ENCODE measurements at regions not wholly inside any gene's neighbourhood (a gene's known extent, or its start where the extent isn't known, plus 50 kb on each side); places are given as distances from the start of the nearest gene placed in this dataset.

- DNase-seq (no peak), ATAC-seq (ENCODE audit: insufficient read depth, low FRiP score) (no peak)
- Histone ChIP-seq H3K4me3 (no peak overlapping the region), H3K9ac (ENCODE audit: insufficient read depth in 1 of 2, low read length in 2 of 2) (no peak overlapping the region), H3K27ac (ENCODE audit: low read depth in 1 of 2, low read length in 1 of 2) (no peak overlapping the region), H3K36me3 (ENCODE audit: control insufficient read depth in 4 of 4, insufficient read depth in 4 of 4, low read length in 4 of 4) (no peaks in the 10 kb centered on the region), H3K4me1 (ENCODE audit: control insufficient read depth in 5 of 5, insufficient read depth in 5 of 5, low read length in 5 of 5) (peaks cover 0 to 25% (median 15%) of the 10 kb centered on the region in 5 donors), H3K27me3 (ENCODE audit: control insufficient read depth in 3 of 3, insufficient read depth in 3 of 3, low read length in 2 of 3) (no peaks in the 10 kb centered on the region), H3K9me3 (ENCODE audit: control insufficient read depth in 4 of 4, insufficient read depth in 3 of 4, low read length in 3 of 4) (no peaks in the 10 kb centered on the region)
- WGBS, 2 donors = 63 to 72% methylated on average over 16 of the region's 16 CpGs
- no peak for TF ChIP-seq CTCF (IDR thresholded peaks at IDR 0.05; ENCODE audit: control extremely low read depth, extremely low read depth)
Observed at GRCh38 chr2:42937171-42937875, 144.9 kb upstream of the HAAO start.

- 72% methylated on average over 13 of the region's 13 CpGs for WGBS, 2 donors
- ATAC-seq (ENCODE audit: insufficient read depth, low FRiP score) (no peak), DNase-seq (no peak)
- no peak overlapping the region for H3K27ac ChIP-seq (ENCODE audit: low read depth in 1 of 2, low read length in 1 of 2)
- H3K9me3 ChIP-seq (ENCODE audit: control insufficient read depth in 4 of 4, insufficient read depth in 3 of 4, low read length in 3 of 4) = no peaks in the 10 kb centered on the region
- H3K4me3 ChIP-seq = no peak overlapping the region
- TF ChIP-seq CTCF (IDR thresholded peaks at IDR 0.05; ENCODE audit: control extremely low read depth, extremely low read depth) = no peak
- no peak overlapping the region for H3K9ac ChIP-seq (ENCODE audit: insufficient read depth in 1 of 2, low read length in 2 of 2)
- H3K27me3 ChIP-seq (ENCODE audit: control insufficient read depth in 3 of 3, insufficient read depth in 3 of 3, low read length in 2 of 3) = no peaks in the 10 kb centered on the region
- H3K4me1 ChIP-seq (ENCODE audit: control insufficient read depth in 5 of 5, insufficient read depth in 5 of 5, low read length in 5 of 5) = peaks cover 0 to 32% (median 25%) of the 10 kb centered on the region in 5 donors
- H3K36me3 ChIP-seq (ENCODE audit: control insufficient read depth in 4 of 4, insufficient read depth in 4 of 4, low read length in 4 of 4) = no peaks in the 10 kb centered on the region
Observed at GRCh38 chr2:42935692-42936671, 143.6 kb upstream of the HAAO start.

- Histone ChIP-seq H3K4me3 (no peak overlapping the region), H3K27ac (ENCODE audit: low read depth in 1 of 2, low read length in 1 of 2) (peak overlapping the region in 1 of 2 donors; percentile 57), H3K27me3 (ENCODE audit: control insufficient read depth in 3 of 3, insufficient read depth in 3 of 3, low read length in 2 of 3) (no peaks in the 10 kb centered on the region), H3K9ac (ENCODE audit: insufficient read depth in 1 of 2, low read length in 2 of 2) (no peak overlapping the region), H3K9me3 (ENCODE audit: control insufficient read depth in 4 of 4, insufficient read depth in 3 of 4, low read length in 3 of 4) (no peaks in the 10 kb centered on the region), H3K4me1 (ENCODE audit: control insufficient read depth in 5 of 5, insufficient read depth in 5 of 5, low read length in 5 of 5) (peaks cover 8 to 41% (median 30%) of the 10 kb centered on the region in 5 donors), H3K36me3 (ENCODE audit: control insufficient read depth in 4 of 4, insufficient read depth in 4 of 4, low read length in 4 of 4) (no peaks in the 10 kb centered on the region)
- 69 to 70% methylated on average over 14 of the region's 14 CpGs for WGBS, 2 donors
- ATAC-seq (ENCODE audit: insufficient read depth, low FRiP score) (no peak), DNase-seq (no peak)
- no peak for TF ChIP-seq CTCF (IDR thresholded peaks at IDR 0.05; ENCODE audit: control extremely low read depth, extremely low read depth)
Observed at GRCh38 chr2:42934580-42935186, 142.3 kb upstream of the HAAO start.
